ENCODE measurements at regions not wholly inside any gene's neighbourhood (a gene's known extent, or its start where the extent isn't known, plus 50 kb on each side); places are given as distances from the start of the nearest gene placed in this dataset.

GRCh38 chr10:29023678-29024077, 265.2 kb upstream of the LYZL1 start:
- TF ChIP-seq, protein P1, sequence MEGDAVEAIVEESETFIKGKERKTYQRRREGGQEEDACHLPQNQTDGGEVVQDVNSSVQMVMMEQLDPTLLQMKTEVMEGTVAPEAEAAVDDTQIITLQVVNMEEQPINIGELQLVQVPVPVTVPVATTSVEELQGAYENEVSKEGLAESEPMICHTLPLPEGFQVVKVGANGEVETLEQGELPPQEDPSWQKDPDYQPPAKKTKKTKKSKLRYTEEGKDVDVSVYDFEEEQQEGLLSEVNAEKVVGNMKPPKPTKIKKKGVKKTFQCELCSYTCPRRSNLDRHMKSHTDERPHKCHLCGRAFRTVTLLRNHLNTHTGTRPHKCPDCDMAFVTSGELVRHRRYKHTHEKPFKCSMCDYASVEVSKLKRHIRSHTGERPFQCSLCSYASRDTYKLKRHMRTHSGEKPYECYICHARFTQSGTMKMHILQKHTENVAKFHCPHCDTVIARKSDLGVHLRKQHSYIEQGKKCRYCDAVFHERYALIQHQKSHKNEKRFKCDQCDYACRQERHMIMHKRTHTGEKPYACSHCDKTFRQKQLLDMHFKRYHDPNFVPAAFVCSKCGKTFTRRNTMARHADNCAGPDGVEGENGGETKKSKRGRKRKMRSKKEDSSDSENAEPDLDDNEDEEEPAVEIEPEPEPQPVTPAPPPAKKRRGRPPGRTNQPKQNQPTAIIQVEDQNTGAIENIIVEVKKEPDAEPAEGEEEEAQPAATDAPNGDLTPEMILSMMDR (conservative IDR thresholded peaks at IDR 0.05; ENCODE audit: low read depth, low read length) = no peak
- TF ChIP-seq EZH2 (IDR thresholded peaks at IDR 0.05; ENCODE audit: borderline replicate concordance, low read depth, low read length, poor library complexity, severe bottlenecking) = no peak

All from A673 (cell line).